ENCODE measurements at regions not wholly inside any gene's neighbourhood (a gene's known extent, or its start where the extent isn't known, plus 50 kb on each side); places are given as distances from the start of the nearest gene placed in this dataset.

GRCh38 chr18:76569644-76570419 lies 74.8 kb upstream of the ZNF516 start:
- peak; percentile 45 for DNase-seq

- DNase-seq, result peak; percentile 38
Observed at GRCh38 chr18:76568731-76569130, 73.7 kb upstream of the ZNF516 start.

- DNase-seq, result peak; percentile 41
Observed at GRCh38 chr18:76567835-76568445, 72.9 kb upstream of the ZNF516 start.

GRCh38 chr18:76566987-76567386 lies 71.9 kb upstream of the ZNF516 start:
- DNase-seq, result no peak

GRCh38 chr18:76565238-76566173 lies 70.5 kb upstream of the ZNF516 start:
- DNase-seq, result peak; percentile 89

- DNase-seq, result peak; percentile 48
Observed at GRCh38 chr18:76564655-76565237, 69.7 kb upstream of the ZNF516 start.

GRCh38 chr18:76564117-76564516 lies 69.1 kb upstream of the ZNF516 start:
- DNase-seq, result peak; percentile 10

- peak; percentile 39 for DNase-seq
Observed at GRCh38 chr18:76562286-76563122, 67.5 kb upstream of the ZNF516 start.

GRCh38 chr18:76558881-76559667 lies 64.0 kb upstream of the ZNF516 start:
- peak; percentile 44 for DNase-seq

GRCh38 chr18:76557026-76557575 lies 62.1 kb upstream of the ZNF516 start:
- DNase-seq, result peak; percentile 9

GRCh38 chr18:76554547-76555222 lies 59.6 kb upstream of the ZNF516 start:
- DNase-seq, result no peak

GRCh38 chr18:76553715-76554546 lies 58.9 kb upstream of the ZNF516 start:
- DNase-seq, result peak; percentile 7

- no peak for DNase-seq
Observed at GRCh38 chr18:76548541-76548940, 53.5 kb upstream of the ZNF516 start.

- DNase-seq, result no peak
Observed at GRCh38 chr18:76547296-76547695, 52.3 kb upstream of the ZNF516 start.

GRCh38 chr18:76546436-76546835 lies 51.4 kb upstream of the ZNF516 start:
- no peak for DNase-seq

GRCh38 chr18:76546088-76546435 lies 51.0 kb upstream of the ZNF516 start:
- DNase-seq, result no peak

- no peak for DNase-seq
Observed at GRCh38 chr18:76545433-76546087, 50.5 kb upstream of the ZNF516 start.

- no peak for DNase-seq
Observed at GRCh38 chr18:76544511-76545345, 49.7 kb upstream of the ZNF516 start.

All from islet precursor cell (in vitro differentiated cells).